ENCODE measurements at regions not wholly inside any gene's neighbourhood (a gene's known extent, or its start where the extent isn't known, plus 50 kb on each side); places are given as distances from the start of the nearest gene placed in this dataset.

GRCh38 chr21:41677671-41678015 lies 89.2 kb downstream of the RIPK4 start:
- peaks cover 5% of the 10 kb centered on the region for H3K27me3 ChIP-seq (ENCODE audit: insufficient read depth, low read length)
- H2AFZ ChIP-seq (ENCODE audit: low read depth, low read length): no peak overlapping the region
- peaks cover 8% of the 10 kb centered on the region for H3K4me1 ChIP-seq (ENCODE audit: insufficient read depth, low read length)
- no peaks in the 10 kb centered on the region for H3K9me3 ChIP-seq (ENCODE audit: low read length)
- no peak overlapping the region for H3K4me3 ChIP-seq (ENCODE audit: low read length)
- no peaks in the 10 kb centered on the region for H3K36me3 ChIP-seq (ENCODE audit: insufficient read depth, low read length)

GRCh38 chr21:41676198-41676597 lies 90.7 kb downstream of the RIPK4 start:
- Histone ChIP-seq H2AFZ (ENCODE audit: low read depth, low read length) (no peak overlapping the region), H3K4me1 (ENCODE audit: insufficient read depth, low read length) (peaks cover 8% of the 10 kb centered on the region), H3K36me3 (ENCODE audit: insufficient read depth, low read length) (no peaks in the 10 kb centered on the region), H3K4me3 (ENCODE audit: low read length) (no peak overlapping the region), H3K27me3 (ENCODE audit: insufficient read depth, low read length) (no peaks in the 10 kb centered on the region), H3K9me3 (ENCODE audit: low read length) (no peaks in the 10 kb centered on the region)

- H2AFZ ChIP-seq (ENCODE audit: low read depth, low read length): no peak overlapping the region
- H3K4me3 ChIP-seq (ENCODE audit: low read length): no peak overlapping the region
- peaks cover 8% of the 10 kb centered on the region for H3K4me1 ChIP-seq (ENCODE audit: insufficient read depth, low read length)
- no peaks in the 10 kb centered on the region for H3K27me3 ChIP-seq (ENCODE audit: insufficient read depth, low read length)
- H3K36me3 ChIP-seq (ENCODE audit: insufficient read depth, low read length): no peaks in the 10 kb centered on the region
- no peaks in the 10 kb centered on the region for H3K9me3 ChIP-seq (ENCODE audit: low read length)
These were observed 91.3 kb downstream of the RIPK4 start for GRCh38 chr21:41675574-41675973.

GRCh38 chr21:41674402-41674801 lies 92.5 kb downstream of the RIPK4 start:
- no peak overlapping the region for H3K4me3 ChIP-seq (ENCODE audit: low read length)
- H3K4me1 ChIP-seq (ENCODE audit: insufficient read depth, low read length): peaks cover 8% of the 10 kb centered on the region
- H3K27me3 ChIP-seq (ENCODE audit: insufficient read depth, low read length): no peaks in the 10 kb centered on the region
- H2AFZ ChIP-seq (ENCODE audit: low read depth, low read length): no peak overlapping the region
- no peaks in the 10 kb centered on the region for H3K9me3 ChIP-seq (ENCODE audit: low read length)
- H3K36me3 ChIP-seq (ENCODE audit: insufficient read depth, low read length): no peaks in the 10 kb centered on the region

- H3K27me3 ChIP-seq (ENCODE audit: insufficient read depth, low read length): no peaks in the 10 kb centered on the region
- H3K36me3 ChIP-seq (ENCODE audit: insufficient read depth, low read length): no peaks in the 10 kb centered on the region
- peaks cover 6% of the 10 kb centered on the region for H3K4me1 ChIP-seq (ENCODE audit: insufficient read depth, low read length)
- H3K4me3 ChIP-seq (ENCODE audit: low read length): no peak overlapping the region
- no peak overlapping the region for H2AFZ ChIP-seq (ENCODE audit: low read depth, low read length)
- no peaks in the 10 kb centered on the region for H3K9me3 ChIP-seq (ENCODE audit: low read length)
These were observed 93.1 kb downstream of the RIPK4 start for GRCh38 chr21:41673596-41674335.

GRCh38 chr21:41673071-41673470 lies 93.8 kb downstream of the RIPK4 start:
- no peaks in the 10 kb centered on the region for H3K36me3 ChIP-seq (ENCODE audit: insufficient read depth, low read length)
- no peak overlapping the region for H2AFZ ChIP-seq (ENCODE audit: low read depth, low read length)
- no peaks in the 10 kb centered on the region for H3K27me3 ChIP-seq (ENCODE audit: insufficient read depth, low read length)
- H3K4me3 ChIP-seq (ENCODE audit: low read length): no peak overlapping the region
- no peaks in the 10 kb centered on the region for H3K4me1 ChIP-seq (ENCODE audit: insufficient read depth, low read length)
- H3K9me3 ChIP-seq (ENCODE audit: low read length): no peaks in the 10 kb centered on the region

GRCh38 chr21:41672543-41672915 lies 94.3 kb downstream of the RIPK4 start:
- Histone ChIP-seq H3K36me3 (ENCODE audit: insufficient read depth, low read length) (no peaks in the 10 kb centered on the region), H3K9me3 (ENCODE audit: low read length) (no peaks in the 10 kb centered on the region), H3K27me3 (ENCODE audit: insufficient read depth, low read length) (no peaks in the 10 kb centered on the region), H2AFZ (ENCODE audit: low read depth, low read length) (no peak overlapping the region), H3K4me3 (ENCODE audit: low read length) (no peak overlapping the region), H3K4me1 (ENCODE audit: insufficient read depth, low read length) (no peaks in the 10 kb centered on the region)

- Histone ChIP-seq H3K9me3 (ENCODE audit: low read length) (no peaks in the 10 kb centered on the region), H3K36me3 (ENCODE audit: insufficient read depth, low read length) (no peaks in the 10 kb centered on the region), H3K4me3 (ENCODE audit: low read length) (no peak overlapping the region), H3K4me1 (ENCODE audit: insufficient read depth, low read length) (no peaks in the 10 kb centered on the region), H2AFZ (ENCODE audit: low read depth, low read length) (no peak overlapping the region), H3K27me3 (ENCODE audit: insufficient read depth, low read length) (no peaks in the 10 kb centered on the region)
These were observed 94.9 kb downstream of the RIPK4 start for GRCh38 chr21:41671859-41672542.

- H3K9me3 ChIP-seq (ENCODE audit: low read length): no peaks in the 10 kb centered on the region
- no peak overlapping the region for H3K4me3 ChIP-seq (ENCODE audit: low read length)
- H3K27me3 ChIP-seq (ENCODE audit: insufficient read depth, low read length): peaks cover under 1% of the 10 kb centered on the region
- H3K36me3 ChIP-seq (ENCODE audit: insufficient read depth, low read length): no peaks in the 10 kb centered on the region
- H2AFZ ChIP-seq (ENCODE audit: low read depth, low read length): no peak overlapping the region
- no peaks in the 10 kb centered on the region for H3K4me1 ChIP-seq (ENCODE audit: insufficient read depth, low read length)
These were observed 95.6 kb downstream of the RIPK4 start for GRCh38 chr21:41671212-41671762.

- no peak overlapping the region for H2AFZ ChIP-seq (ENCODE audit: low read depth, low read length)
These were observed 96.6 kb downstream of the RIPK4 start for GRCh38 chr21:41670056-41670805.

GRCh38 chr21:41669533-41669830 lies 97.4 kb downstream of the RIPK4 start:
- Histone ChIP-seq H3K27me3 (ENCODE audit: insufficient read depth, low read length) (peaks cover 6% of the 10 kb centered on the region), H3K36me3 (ENCODE audit: insufficient read depth, low read length) (no peaks in the 10 kb centered on the region), H3K9me3 (ENCODE audit: low read length) (no peaks in the 10 kb centered on the region), H3K4me1 (ENCODE audit: insufficient read depth, low read length) (peaks cover 12% of the 10 kb centered on the region), H2AFZ (ENCODE audit: low read depth, low read length) (no peak overlapping the region), H3K4me3 (ENCODE audit: low read length) (no peak overlapping the region)

More at GRCh38 chr21:41670056-41670805, 96.6 kb downstream of the RIPK4 start:
- Histone ChIP-seq H3K9me3 (ENCODE audit: low read length) (no peaks in the 10 kb centered on the region), H3K36me3 (ENCODE audit: insufficient read depth, low read length) (no peaks in the 10 kb centered on the region), H3K4me3 (ENCODE audit: low read length) (no peak overlapping the region), H3K27me3 (ENCODE audit: insufficient read depth, low read length) (peaks cover 6% of the 10 kb centered on the region), H3K4me1 (ENCODE audit: insufficient read depth, low read length) (peaks cover 5% of the 10 kb centered on the region)

- Histone ChIP-seq H3K36me3 (ENCODE audit: insufficient read depth, low read length) (no peaks in the 10 kb centered on the region), H3K27me3 (ENCODE audit: insufficient read depth, low read length) (peaks cover 6% of the 10 kb centered on the region), H3K9me3 (ENCODE audit: low read length) (no peaks in the 10 kb centered on the region), H3K4me1 (ENCODE audit: insufficient read depth, low read length) (peaks cover 18% of the 10 kb centered on the region), H3K4me3 (ENCODE audit: low read length) (no peak overlapping the region), H2AFZ (ENCODE audit: low read depth, low read length) (no peak overlapping the region)
These were observed 97.9 kb downstream of the RIPK4 start for GRCh38 chr21:41668686-41669532.
